Endothelial cell of umbilical vein (primary cell): ENCODE measurements at regions not wholly inside any gene's neighbourhood (a gene's known extent, or its start where the extent isn't known, plus 50 kb on each side); places are given as distances from the start of the nearest gene placed in this dataset.

Experiments used
- BruUV-seq: library from RNA; stranded (reverse); fragments of 400-500 nt; replicated peaks from 2 replicates; lab custom pipeline; 2021; lab: Mats Ljungman, UMichigan
- CTCF ChIA-PET: fragments of 300-600, 350-600 bp; sonication (Branson Sonifier 250); formaldehyde crosslinking; loops from one replicate; lab custom pipeline; 2021; ENCODE audit warnings: antibody characterized with exemption, inconsistent platforms; lab: Charles Lee
- POLR2A ChIA-PET: fragments of 300-600, 350-600 bp; sonication (Branson Sonifier 250); formaldehyde crosslinking; loops from one replicate; lab custom pipeline; 2021; ENCODE audit warnings: antibody characterized with exemption, inconsistent platforms; lab: Charles Lee
- DNase-seq: peaks from one replicate; pipeline ENCODE4 v3.0.0-alpha.2; 2011; ENCODE audit warnings: low read depth, low spot score
- FAIRE-seq: peaks from 2 replicates; lab custom pipeline; 2011; peaks lifted over from hg19 to GRCh38; lab: Jason Lieb, UNC
- H2AFZ ChIP-seq: 2 replicates; pipeline ENCODE4 v1.6.0; 2012; ENCODE audit warnings: low read depth, low read length, control low read depth, inconsistent platforms
- H3K27ac ChIP-seq: 2 replicates; pipeline ENCODE4 v1.5.1; 2011; ENCODE audit warnings: low read depth, mild to moderate bottlenecking, control low read depth, low read length, moderate library complexity; ENCODE audit not compliant: insufficient read depth
- H3K27me3 ChIP-seq, 2 experiments: 2 replicates each; pipeline versions ENCODE4 v1.6.0 to v1.6.1; 2011; ENCODE audit warnings: low read length in 2 of 2, mixed read lengths in 1 of 2; ENCODE audit not compliant: control insufficient read depth in 2 of 2, insufficient read depth in 2 of 2
- H3K36me3 ChIP-seq, 2 experiments: 2 replicates in 1 of 2; 3 replicates in 1 of 2; pipeline ENCODE4 v1.5.1; 2011; ENCODE audit warnings: low read length in 2 of 2, mild to moderate bottlenecking in 1 of 2, moderate library complexity in 1 of 2; ENCODE audit not compliant: control insufficient read depth in 2 of 2, insufficient read depth in 2 of 2; ENCODE audit errors: extremely low read depth in 1 of 2
- H3K4me1 ChIP-seq: 3 replicates; pipeline ENCODE4 v1.5.1; 2011; ENCODE audit warnings: mild to moderate bottlenecking, low read length; ENCODE audit not compliant: control insufficient read depth, insufficient read depth; ENCODE audit errors: extremely low read depth
- H3K4me2 ChIP-seq: 2 replicates; pipeline ENCODE4 v1.6.1; 2011; ENCODE audit warnings: low read length, control low read depth, mixed read lengths; ENCODE audit not compliant: insufficient read depth
- H3K4me3 ChIP-seq, 3 experiments: fragments of 200-600 bp in 1 of 3; sonication (generic), shearing (Covaris generic) in 1 of 3; replicated peaks in 1 of 3; 2 replicates each; pipeline ENCODE4 v1.5.1; 2011 to 2016; ENCODE audit warnings: control low read depth in 3 of 3, low read length in 3 of 3, mild to moderate bottlenecking in 2 of 3, inconsistent platforms in 1 of 3, low read depth in 1 of 3, moderate library complexity in 1 of 3; ENCODE audit not compliant: insufficient read depth in 1 of 3
- H3K79me2 ChIP-seq: 2 replicates; pipeline ENCODE4 v1.6.0; 2012; ENCODE audit warnings: low read length, inconsistent platforms; ENCODE audit not compliant: control insufficient read depth, insufficient read depth
- H3K9ac ChIP-seq: replicated peaks from 2 replicates; pipeline ENCODE3; 2011; ENCODE audit warnings: low read length, control low read depth; ENCODE audit not compliant: insufficient read depth; ENCODE audit errors: extremely low read depth
- H3K9me1 ChIP-seq: replicated peaks from 3 replicates; pipeline ENCODE4 v1.6.0; 2011; ENCODE audit warnings: mild to moderate bottlenecking, low read length; ENCODE audit not compliant: control insufficient read depth, insufficient read depth; ENCODE audit errors: extremely low read depth
- H3K9me3 ChIP-seq: replicated peaks from 2 replicates; pipeline ENCODE4 v1.5.1; 2012; ENCODE audit warnings: low read length, inconsistent platforms; ENCODE audit not compliant: control insufficient read depth, insufficient read depth
- H4K20me1 ChIP-seq: replicated peaks from 2 replicates; pipeline ENCODE3; 2011; ENCODE audit warnings: mild to moderate bottlenecking, low read length; ENCODE audit not compliant: control insufficient read depth, insufficient read depth; ENCODE audit errors: extremely low read depth
- CTCF ChIP-seq, 2 donors: IDR thresholded peaks; 1 replicate in 1 of 2; 2 replicates in 1 of 2; pipeline ENCODE4 v1.5.1; 2011; ENCODE audit warnings: low read length in 2 of 2, mild to moderate bottlenecking in 2 of 2, moderate library complexity in 2 of 2, control low read depth in 1 of 2, inconsistent platforms in 1 of 2, low read depth in 1 of 2; ENCODE audit not compliant: insufficient read depth in 1 of 2; ENCODE audit errors: extremely low read depth in 1 of 2
- EZH2 ChIP-seq: IDR thresholded peaks from 2 replicates; pipeline ENCODE4 v1.6.1; 2012; ENCODE audit warnings: borderline replicate concordance, low read depth, mild to moderate bottlenecking, moderate library complexity, low read length, inconsistent platforms; ENCODE audit not compliant: severe bottlenecking
- FOS ChIP-seq: IDR thresholded peaks from 2 replicates; pipeline ENCODE4 v1.6.1; 2011; ENCODE audit warnings: mild to moderate bottlenecking, low read length, moderate library complexity, borderline replicate concordance; ENCODE audit not compliant: insufficient read depth
- GATA2 ChIP-seq: IDR thresholded peaks from 2 replicates; pipeline ENCODE4 v1.7.0; 2011; ENCODE audit warnings: low read depth, mild to moderate bottlenecking, moderate library complexity, mixed read lengths, low read length; ENCODE audit not compliant: insufficient read length, insufficient read depth
- JUN ChIP-seq: IDR thresholded peaks from 2 replicates; pipeline ENCODE4 v1.6.1; 2011; ENCODE audit warnings: borderline replicate concordance, low read depth; ENCODE audit not compliant: insufficient read length, insufficient read depth
- MAX ChIP-seq: IDR thresholded peaks from 2 replicates; pipeline ENCODE4 v1.6.1; 2011; ENCODE audit not compliant: insufficient read depth, insufficient read length
- MYC ChIP-seq: IDR thresholded peaks from one replicate; pipeline ENCODE4 v1.6.1; 2011; ENCODE audit warnings: mild to moderate bottlenecking, low read depth, low read length
- POLR2A ChIP-seq: IDR thresholded peaks from 2 replicates; pipeline ENCODE4 v1.6.1; 2012; ENCODE audit warnings: low read depth, mild to moderate bottlenecking, control low read depth, low read length
- POLR2AphosphoS5 ChIP-seq: IDR thresholded peaks from 2 replicates; pipeline ENCODE4 v1.6.1; 2012; ENCODE audit warnings: low read depth, mild to moderate bottlenecking, control low read depth, low read length, moderate library complexity; ENCODE audit not compliant: insufficient read depth
- dilution Hi-C: fragments of 300-500 bp; cut with MboI; formaldehyde crosslinking; loops from one replicate; pipeline ENCODE4 v1.15.0; 2019; ENCODE audit warnings: low sequenced_read_pairs; ENCODE audit not compliant: extremely low pct_ligation_motif_present
- intact Hi-C: fragments of 100-400 bp; cut with micrococcal nuclease; formaldehyde crosslinking; loops from one replicate; pipeline ENCODE4 v1.10.0; 2022

GRCh38 chr2:41916177-41916576 is 131.6 kb upstream of the PKDCC start:
- H3K9ac ChIP-seq: no peak overlapping the region
- H3K27ac ChIP-seq: no peak overlapping the region
- no peak for FAIRE-seq
- TF ChIP-seq MYC: no peak
- no peak for TF ChIP-seq FOS
- no peak for TF ChIP-seq CTCF (IDR thresholded peaks at IDR 0.05; ENCODE audit: extremely low read depth in 1 of 2, insufficient read depth in 1 of 2, low read depth in 1 of 2, low read length in 2 of 2)
- no peak for TF ChIP-seq POLR2A
- no peak for TF ChIP-seq POLR2AphosphoS5
- TF ChIP-seq MAX: no peak
- TF ChIP-seq EZH2: no peak
- TF ChIP-seq GATA2: no peak
- TF ChIP-seq JUN: no peak
- no peak for DNase-seq
- no peaks in the 10 kb centered on the region for H3K9me1 ChIP-seq
- no peak overlapping the region for H2AFZ ChIP-seq
- H3K4me1 ChIP-seq: no peaks in the 10 kb centered on the region
- no peaks in the 10 kb centered on the region for H3K36me3 ChIP-seq
- dilution Hi-C loops (no loop called here), intact Hi-C loops (no loop called here)
- H4K20me1 ChIP-seq: no peaks in the 10 kb centered on the region
- H3K4me3 ChIP-seq: no peak overlapping the region
- no peak overlapping the region for H3K4me2 ChIP-seq
- CTCF ChIA-PET: no interaction called here
- no peaks in the 10 kb centered on the region for H3K79me2 ChIP-seq
- POLR2A ChIA-PET: no interaction called here
- peaks cover 0 to 5% of the 10 kb centered on the region in 2 experiments for H3K27me3 ChIP-seq
- H3K9me3 ChIP-seq: no peaks in the 10 kb centered on the region
- no TSS peak for BruUV-seq
